H1 (cell line): ENCODE measurements at regions not wholly inside any gene's neighbourhood (a gene's known extent, or its start where the extent isn't known, plus 50 kb on each side); places are given as distances from the start of the nearest gene placed in this dataset.

ENCODE experiments used
- CTCF ChIA-PET: fragments of 300-600 bp; sonication (Branson Sonifier 250); formaldehyde crosslinking; loops from one replicate; lab custom pipeline; 2021; ENCODE audit not compliant: partially characterized antibody; lab: Charles Lee
- POLR2A ChIA-PET: fragments of 300-600 bp; sonication (Branson Sonifier 250); formaldehyde crosslinking; loops from one replicate; lab custom pipeline; 2021; ENCODE audit warnings: inconsistent platforms; ENCODE audit not compliant: partially characterized antibody; lab: Charles Lee
- DNase-seq, 2 experiments: peaks; one replicate each; pipeline versions ENCODE4 v3.0.0 to v3.0.0-alpha.2; 2010 to 2022; ENCODE audit warnings: low spot score in 2 of 2, low read depth in 1 of 2, mixed read lengths in 1 of 2
- FAIRE-seq: peaks from 2 replicates; lab custom pipeline; 2011; peaks lifted over from hg19 to GRCh38; lab: Jason Lieb, UNC
- H2AFZ ChIP-seq: 2 replicates; pipeline ENCODE4 v1.8.1; 2012; ENCODE audit warnings: low read length, inconsistent platforms
- H2AK5ac ChIP-seq: 2 replicates; pipeline ENCODE4 v1.6.1; 2013; ENCODE audit warnings: low read depth, low read length
- H2BK120ac ChIP-seq: replicated peaks from 2 replicates; pipeline ENCODE3; 2013; ENCODE audit warnings: low read depth, low read length, inconsistent platforms
- H2BK12ac ChIP-seq: 2 replicates; pipeline ENCODE4 v1.6.1; 2013; ENCODE audit warnings: low read depth, low read length
- H2BK15ac ChIP-seq: 2 replicates; pipeline ENCODE4 v1.6.1; 2013; ENCODE audit warnings: low read length
- H2BK20ac ChIP-seq: 2 replicates; pipeline ENCODE4 v1.6.1; 2013; ENCODE audit warnings: low read length
- H2BK5ac ChIP-seq: 2 replicates; pipeline ENCODE4 v1.6.1; 2013; ENCODE audit warnings: low read depth, low read length
- H3K14ac ChIP-seq: 2 replicates; pipeline ENCODE4 v1.6.1; 2013; ENCODE audit warnings: inconsistent platforms; ENCODE audit not compliant: insufficient read length
- H3K18ac ChIP-seq: 2 replicates; pipeline ENCODE4 v1.6.1; 2013; ENCODE audit warnings: low read length; ENCODE audit errors: extremely low read depth
- H3K23ac ChIP-seq: 2 replicates; pipeline ENCODE4 v1.6.1; 2013; ENCODE audit warnings: inconsistent platforms; ENCODE audit not compliant: insufficient read length
- H3K23me2 ChIP-seq: 2 replicates; pipeline ENCODE4 v1.6.1; 2013; ENCODE audit warnings: low read depth, low read length
- H3K27ac ChIP-seq: 2 replicates; pipeline ENCODE4 v1.6.1; 2011; ENCODE audit warnings: low read depth, low read length, inconsistent platforms
- H3K27me3 ChIP-seq, 4 experiments: replicated peaks in 1 of 4; 1 replicate in 1 of 4; 2 replicates in 3 of 4; pipeline versions ENCODE4 v1.6.1 to v1.8.1; 2011 to 2013; ENCODE audit warnings: low read length in 3 of 4, mild to moderate bottlenecking in 3 of 4, inconsistent platforms in 2 of 4, mixed read lengths in 2 of 4, moderate library complexity in 1 of 4; ENCODE audit not compliant: control insufficient read depth in 3 of 4, insufficient read depth in 3 of 4; ENCODE audit errors: extremely low read depth in 1 of 4
- H3K36me3 ChIP-seq, 4 experiments: 2 replicates each; pipeline versions ENCODE4 v1.6.1 to v1.8.1; 2011 to 2013; ENCODE audit warnings: mild to moderate bottlenecking in 4 of 4, low read length in 3 of 4, moderate library complexity in 2 of 4, control low read depth in 1 of 4, inconsistent platforms in 1 of 4; ENCODE audit not compliant: insufficient read depth in 4 of 4, control insufficient read depth in 2 of 4
- H3K4ac ChIP-seq: replicated peaks from 2 replicates; pipeline ENCODE3; 2013; ENCODE audit warnings: low read length, low read depth, mixed read lengths, inconsistent platforms; ENCODE audit not compliant: insufficient read length
- H3K4me1 ChIP-seq, 4 experiments: replicated peaks in 1 of 4; 1 replicate in 1 of 4; 2 replicates in 3 of 4; pipeline versions ENCODE4 v1.6.1 to v1.8.1; 2011 to 2013; ENCODE audit warnings: low read length in 3 of 4, inconsistent platforms in 2 of 4, mixed read lengths in 1 of 4; ENCODE audit not compliant: insufficient read depth in 4 of 4, control insufficient read depth in 3 of 4
- H3K4me2 ChIP-seq, 2 experiments: 2 replicates each; pipeline versions ENCODE4 v1.6.1 to v1.8.1; 2011 to 2013; ENCODE audit warnings: low read depth in 2 of 2, low read length in 2 of 2, control low read depth in 1 of 2, inconsistent platforms in 1 of 2, mild to moderate bottlenecking in 1 of 2; ENCODE audit not compliant: insufficient read depth in 1 of 2
- H3K4me3 ChIP-seq, 4 experiments: fragments of 200-600, 300-600 bp in 1 of 4; sonication (generic), shearing (Covaris generic), sonication (Bioruptor Twin) in 1 of 4; 2 replicates each; pipeline versions ENCODE4 v1.5.1 to v1.8.1; 2011 to 2016; ENCODE audit warnings: low read length in 4 of 4, low read depth in 3 of 4, control low read depth in 2 of 4, inconsistent platforms in 2 of 4, mild to moderate bottlenecking in 2 of 4, mixed read lengths in 1 of 4, moderate library complexity in 1 of 4; ENCODE audit not compliant: insufficient read depth in 2 of 4; ENCODE audit errors: extremely low read depth in 1 of 4
- H3K56ac ChIP-seq: replicated peaks from 2 replicates; pipeline ENCODE3; 2013; ENCODE audit warnings: low read depth, mild to moderate bottlenecking, mixed read lengths, low read length, inconsistent platforms; ENCODE audit not compliant: insufficient read length
- H3K79me1 ChIP-seq: 2 replicates; pipeline ENCODE4 v1.6.1; 2013; ENCODE audit warnings: low read depth, low read length, control low read depth
- H3K79me2 ChIP-seq, 2 experiments: 2 replicates each; pipeline versions ENCODE4 v1.6.1 to v1.8.1; 2012 to 2013; ENCODE audit warnings: low read length in 2 of 2, mild to moderate bottlenecking in 2 of 2, inconsistent platforms in 1 of 2; ENCODE audit not compliant: insufficient read depth in 2 of 2, control insufficient read depth in 1 of 2
- H3K9ac ChIP-seq, 4 experiments: replicated peaks in 1 of 4; 1 replicate in 1 of 4; 2 replicates in 3 of 4; pipeline versions ENCODE4 v1.6.1 to v1.8.1; 2011 to 2013; ENCODE audit warnings: low read depth in 3 of 4, low read length in 3 of 4, control low read depth in 2 of 4, mild to moderate bottlenecking in 2 of 4, moderate library complexity in 2 of 4, inconsistent platforms in 1 of 4; ENCODE audit errors: extremely low read depth in 1 of 4
- H3K9me3 ChIP-seq, 2 experiments: 2 replicates each; pipeline versions ENCODE4 v1.6.1 to v1.8.1; 2012 to 2013; ENCODE audit warnings: mild to moderate bottlenecking in 2 of 2, moderate library complexity in 2 of 2, control low read depth in 1 of 2, inconsistent platforms in 1 of 2, low read depth in 1 of 2, low read length in 1 of 2, mixed read lengths in 1 of 2; ENCODE audit not compliant: insufficient read depth in 2 of 2
- H4K20me1 ChIP-seq, 2 experiments: replicated peaks in 1 of 2; 2 replicates each; pipeline versions ENCODE3 to v1.8.1; 2011 to 2013; ENCODE audit warnings: inconsistent platforms in 2 of 2, low read length in 2 of 2, mild to moderate bottlenecking in 1 of 2; ENCODE audit not compliant: insufficient read depth in 2 of 2, control insufficient read depth in 1 of 2
- H4K5ac ChIP-seq: 2 replicates; pipeline ENCODE4 v1.6.1; 2013; ENCODE audit warnings: low read length, low read depth, mixed read lengths, inconsistent platforms; ENCODE audit not compliant: insufficient read length
- H4K8ac ChIP-seq: 2 replicates; pipeline ENCODE4 v1.8.0; 2013; ENCODE audit warnings: mild to moderate bottlenecking, moderate library complexity, low read length, inconsistent platforms; ENCODE audit not compliant: insufficient read depth; ENCODE audit errors: extremely low read depth
- H4K91ac ChIP-seq: replicated peaks from 2 replicates; pipeline ENCODE3; 2013; ENCODE audit warnings: low read length, mixed read lengths, inconsistent platforms; ENCODE audit not compliant: insufficient read length
- POLR2AphosphoS5 ChIP-seq: IDR thresholded peaks from 2 replicates; pipeline ENCODE4 v1.6.1; 2011; ENCODE audit warnings: low read depth, low read length
- SAP30 ChIP-seq: fragments of 300-600 bp; sonication (generic); IDR thresholded peaks from 2 replicates; pipeline ENCODE4 v1.7.1; 2012; ENCODE audit warnings: low read length, moderate library complexity, mild to moderate bottlenecking, inconsistent platforms; ENCODE audit not compliant: insufficient read depth, insufficient replicate concordance
- SP4 ChIP-seq: IDR thresholded peaks from 2 replicates; pipeline ENCODE4 v1.6.1; 2012; ENCODE audit warnings: low read length, inconsistent platforms
- WGBS, 2 experiments: shearing (Covaris generic) in 1 of 2; methylation state at CpG; one replicate each; pipeline versions ENCODE4 v1.1.6 to v1.1.7; 2013 to 2015; ENCODE audit warnings: low lambda C conversion rate in 2 of 2, mixed read lengths in 2 of 2, inconsistent platforms in 1 of 2, low coverage in 1 of 2, missing lambda C conversion rate in 1 of 2; ENCODE audit not compliant: insufficient replicate concordance in 2 of 2, insufficient coverage in 1 of 2, insufficient read length in 1 of 2; ENCODE audit errors: extremely low coverage in 1 of 2, missing lambda C conversion rate in 1 of 2; 5-methylcytosine and 5-hydroxymethylcytosine counted together

DNA sequence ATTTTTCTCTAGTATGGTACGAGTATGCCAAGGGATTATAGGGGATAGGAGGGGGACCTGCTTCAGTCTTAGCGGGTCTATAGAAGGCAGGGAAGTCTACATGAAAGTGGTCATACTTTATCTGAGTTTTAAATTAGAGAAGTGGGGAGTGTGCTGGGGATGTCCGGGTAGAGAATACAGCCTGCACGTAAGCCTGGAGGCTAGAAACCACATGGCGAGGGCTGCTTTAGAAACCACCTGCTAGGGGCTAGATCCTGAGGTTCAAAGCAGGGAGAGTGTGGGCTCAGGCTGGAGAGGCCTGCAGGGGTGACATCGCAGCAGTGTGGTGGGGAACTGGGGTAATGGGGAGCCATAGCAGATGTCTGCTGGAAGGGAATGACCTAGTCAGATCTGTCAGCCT, 85.2 kb downstream of the VEGFA start:
- H2AFZ ChIP-seq, result no peak overlapping the region
- no peak overlapping the region for H3K27ac ChIP-seq
- H4K91ac ChIP-seq, result no peak overlapping the region
- TF ChIP-seq POLR2AphosphoS5, result no peak
- no peak for TF ChIP-seq SAP30
- no peak for TF ChIP-seq SP4
- H3K4ac ChIP-seq, result no peak overlapping the region
- no peak overlapping the region for H2BK5ac ChIP-seq
- ChIA-PET POLR2A (interaction anchor here (1.3 kb wide), 1 partner anchor 68 kb away, joined by 3 read pairs; no protein-coding TSS in a partner anchor), CTCF (interaction anchor here (0.7 to 8.9 kb wide), 31 partner anchors 8 to 247 kb away, joined by 3 to 79 read pairs (median 5); partner anchors contain the start of gene VEGFA)
- H3K4me2 ChIP-seq, result no peak overlapping the region
- H4K8ac ChIP-seq, result no peak overlapping the region
- H3K9me3 ChIP-seq, result no peaks in the 10 kb centered on the region
- no peak overlapping the region for H2BK15ac ChIP-seq
- H2BK20ac ChIP-seq, result no peak overlapping the region
- no peak overlapping the region for H2BK120ac ChIP-seq
- no peak overlapping the region for H3K18ac ChIP-seq
- no peaks in the 10 kb centered on the region for H3K36me3 ChIP-seq
- peaks cover 0 to 4% (median 3%) of the 10 kb centered on the region in 4 experiments; a peak in 4 of 7 replicates for H3K4me1 ChIP-seq
- H3K56ac ChIP-seq, result no peak overlapping the region
- no peak overlapping the region for H3K9ac ChIP-seq
- no peaks in the 10 kb centered on the region for H3K79me2 ChIP-seq
- peaks cover 2% of the 10 kb centered on the region; the same call in 1 of the 2 replicates for H3K79me1 ChIP-seq
- H3K27me3 ChIP-seq, result no peaks in the 10 kb centered on the region
- no peaks in the 10 kb centered on the region for H4K20me1 ChIP-seq
- H2AK5ac ChIP-seq, result no peak overlapping the region; the same call in 1 of the 2 replicates
- no peak overlapping the region for H4K5ac ChIP-seq
- no peak for FAIRE-seq
- H2BK12ac ChIP-seq, result no peak overlapping the region
- no peaks in the 10 kb centered on the region for H3K23me2 ChIP-seq
- DNase-seq, result no peak
- no peak overlapping the region for H3K4me3 ChIP-seq
- H3K14ac ChIP-seq, result no peak overlapping the region
- whole genome bisulfite sequencing, 2 experiments, result 96% methylated on average over 6 of the region's 6 CpGs; no CpG with 5 or more reads in 1 of the 2 experiments
- no peak overlapping the region for H3K23ac ChIP-seq
